NB4 (cell line): ENCODE measurements at regions not wholly inside any gene's neighbourhood (a gene's known extent, or its start where the extent isn't known, plus 50 kb on each side); places are given as distances from the start of the nearest gene placed in this dataset.

Experiments used
- CTCF ChIP-seq: IDR thresholded peaks from one replicate; pipeline ENCODE4 v1.5.1; 2012; ENCODE audit warnings: low read depth, low read length
- MYC ChIP-seq: IDR thresholded peaks from 2 replicates; pipeline ENCODE4 v1.6.1; 2011; ENCODE audit warnings: low read depth, low read length
- POLR2A ChIP-seq: IDR thresholded peaks from 2 replicates; pipeline ENCODE4 v1.6.1; 2011; ENCODE audit warnings: mild to moderate bottlenecking; ENCODE audit not compliant: insufficient read length; ENCODE audit errors: extremely low read depth

- TF ChIP-seq CTCF (no peak), MYC (no peak), POLR2A (no peak)
Measured at GRCh38 chr7:12985752-12986151, 298.3 kb downstream of the ARL4A start.
